ENCODE measurements at regions not wholly inside any gene's neighbourhood (a gene's known extent, or its start where the extent isn't known, plus 50 kb on each side); places are given as distances from the start of the nearest gene placed in this dataset.

- H3K4ac ChIP-seq (ENCODE audit: low read depth in 1 of 2, low read length in 2 of 2), result no peak overlapping the region
- H2AFZ ChIP-seq (ENCODE audit: low read depth, low read length), result no peak overlapping the region
- no peak overlapping the region for H3K18ac ChIP-seq (ENCODE audit: low read depth in 1 of 2, low read length in 2 of 2)
- H3K9me3 ChIP-seq (ENCODE audit: control insufficient read depth, low read length), result no peaks in the 10 kb centered on the region
- H3K4me1 ChIP-seq (ENCODE audit: control insufficient read depth, insufficient read depth, low read depth, low read length), result no peaks in the 10 kb centered on the region
- H3K4me3 ChIP-seq (ENCODE audit: insufficient read depth in 1 of 2, low read depth in 1 of 2, low read length in 2 of 2), result no peak overlapping the region
- H4K91ac ChIP-seq (ENCODE audit: low read length), result no peak overlapping the region
- H2AK5ac ChIP-seq (ENCODE audit: low read length, severe bottlenecking), result no peak overlapping the region
- 90% methylated on average over 5 of the region's 10 CpGs for WGBS
- no peak overlapping the region for H3K4me2 ChIP-seq (ENCODE audit: low read length, poor library complexity, severe bottlenecking)
- no peak overlapping the region for H2BK5ac ChIP-seq (ENCODE audit: low read depth, low read length, poor library complexity, severe bottlenecking)
- no peak overlapping the region for H2BK15ac ChIP-seq (ENCODE audit: low read depth, poor library complexity, severe bottlenecking)
- no peak overlapping the region for H2BK12ac ChIP-seq (ENCODE audit: low read length in 2 of 2)
- no peak overlapping the region for H3K23ac ChIP-seq (ENCODE audit: low read length in 2 of 2)
- no peak overlapping the region for H2BK120ac ChIP-seq (ENCODE audit: low read depth, low read length)
- H3K79me1 ChIP-seq (replicated peaks; ENCODE audit: low read length, poor library complexity, severe bottlenecking), result no peaks in the 10 kb centered on the region
- no peaks in the 10 kb centered on the region for H3K36me3 ChIP-seq (ENCODE audit: control insufficient read depth in 1 of 2, insufficient read depth in 2 of 2, low read depth in 1 of 2, low read length in 2 of 2)
- H3K9ac ChIP-seq (ENCODE audit: low read length), result no peak overlapping the region
- no peak overlapping the region for H3K14ac ChIP-seq (ENCODE audit: low read length in 2 of 2)
- H3K27me3 ChIP-seq (ENCODE audit: control insufficient read depth in 1 of 2, insufficient read depth in 1 of 2, low read length in 2 of 2), result peaks cover 0 to 3% of the 10 kb centered on the region in 2 experiments
- no peak overlapping the region for H4K8ac ChIP-seq (ENCODE audit: low read length)
- H3K27ac ChIP-seq (ENCODE audit: low read length, poor library complexity, severe bottlenecking), result no peak overlapping the region
- no peak for DNase-seq
Observed at GRCh38 chr10:128998101-128998805, 468.8 kb upstream of the MGMT start.

GRCh38 chr10:129004398-129004797 is 462.6 kb upstream of the MGMT start:
- no peak overlapping the region for H3K4ac ChIP-seq (ENCODE audit: low read depth in 1 of 2, low read length in 2 of 2)
- no peak overlapping the region for H3K9ac ChIP-seq (ENCODE audit: low read length)
- H3K36me3 ChIP-seq (ENCODE audit: control insufficient read depth in 1 of 2, insufficient read depth in 2 of 2, low read depth in 1 of 2, low read length in 2 of 2), result no peaks in the 10 kb centered on the region
- H2AFZ ChIP-seq (ENCODE audit: low read depth, low read length), result no peak overlapping the region
- H2AK5ac ChIP-seq (ENCODE audit: low read length, severe bottlenecking), result no peak overlapping the region
- 71% methylated on average over 9 of the region's 9 CpGs for WGBS
- H3K4me2 ChIP-seq (ENCODE audit: low read length, poor library complexity, severe bottlenecking), result no peak overlapping the region
- DNase-seq, result no peak
- H2BK120ac ChIP-seq (ENCODE audit: low read depth, low read length), result no peak overlapping the region
- no peak overlapping the region for H3K27ac ChIP-seq (ENCODE audit: low read length, poor library complexity, severe bottlenecking)
- no peak overlapping the region for H2BK5ac ChIP-seq (ENCODE audit: low read depth, low read length, poor library complexity, severe bottlenecking)
- no peaks in the 10 kb centered on the region for H3K4me1 ChIP-seq (ENCODE audit: control insufficient read depth, insufficient read depth, low read depth, low read length)
- no peak overlapping the region for H3K4me3 ChIP-seq (ENCODE audit: insufficient read depth in 1 of 2, low read depth in 1 of 2, low read length in 2 of 2)
- no peak overlapping the region for H2BK15ac ChIP-seq (ENCODE audit: low read depth, poor library complexity, severe bottlenecking)
- no peak overlapping the region for H4K91ac ChIP-seq (ENCODE audit: low read length)
- peaks cover 0 to 4% of the 10 kb centered on the region in 2 experiments for H3K27me3 ChIP-seq (ENCODE audit: control insufficient read depth in 1 of 2, insufficient read depth in 1 of 2, low read length in 2 of 2)
- H2BK12ac ChIP-seq (ENCODE audit: low read length in 2 of 2), result no peak overlapping the region
- peaks cover 9% of the 10 kb centered on the region for H3K9me3 ChIP-seq (ENCODE audit: control insufficient read depth, low read length)
- H3K23ac ChIP-seq (ENCODE audit: low read length in 2 of 2), result no peak overlapping the region
- H3K79me1 ChIP-seq (replicated peaks; ENCODE audit: low read length, poor library complexity, severe bottlenecking), result no peaks in the 10 kb centered on the region
- H4K8ac ChIP-seq (ENCODE audit: low read length), result no peak overlapping the region
- no peak overlapping the region for H3K14ac ChIP-seq (ENCODE audit: low read length in 2 of 2)
- H3K18ac ChIP-seq (ENCODE audit: low read depth in 1 of 2, low read length in 2 of 2), result no peak overlapping the region

GRCh38 chr10:129005080-129005479 is 462.0 kb upstream of the MGMT start:
- no peak overlapping the region for H2BK15ac ChIP-seq (ENCODE audit: low read depth, poor library complexity, severe bottlenecking)
- no peak overlapping the region for H4K8ac ChIP-seq (ENCODE audit: low read length)
- no peak for DNase-seq
- no peak overlapping the region for H2AFZ ChIP-seq (ENCODE audit: low read depth, low read length)
- no peak overlapping the region for H3K14ac ChIP-seq (ENCODE audit: low read length in 2 of 2)
- H3K27ac ChIP-seq (ENCODE audit: low read length, poor library complexity, severe bottlenecking), result no peak overlapping the region
- H3K27me3 ChIP-seq (ENCODE audit: control insufficient read depth in 1 of 2, insufficient read depth in 1 of 2, low read length in 2 of 2), result peaks cover 0 to 4% of the 10 kb centered on the region in 2 experiments
- no peak overlapping the region for H3K4ac ChIP-seq (ENCODE audit: low read depth in 1 of 2, low read length in 2 of 2)
- no peak overlapping the region for H2BK12ac ChIP-seq (ENCODE audit: low read length in 2 of 2)
- no peak overlapping the region for H2BK5ac ChIP-seq (ENCODE audit: low read depth, low read length, poor library complexity, severe bottlenecking)
- no peak overlapping the region for H2AK5ac ChIP-seq (ENCODE audit: low read length, severe bottlenecking)
- H3K4me3 ChIP-seq (ENCODE audit: insufficient read depth in 1 of 2, low read depth in 1 of 2, low read length in 2 of 2), result no peak overlapping the region
- no peaks in the 10 kb centered on the region for H3K36me3 ChIP-seq (ENCODE audit: control insufficient read depth in 1 of 2, insufficient read depth in 2 of 2, low read depth in 1 of 2, low read length in 2 of 2)
- H3K4me1 ChIP-seq (ENCODE audit: control insufficient read depth, insufficient read depth, low read depth, low read length), result no peaks in the 10 kb centered on the region
- H3K9me3 ChIP-seq (ENCODE audit: control insufficient read depth, low read length), result peaks cover 9% of the 10 kb centered on the region
- WGBS, result 88% methylated on average over 8 of the region's 8 CpGs
- no peaks in the 10 kb centered on the region for H3K79me1 ChIP-seq (replicated peaks; ENCODE audit: low read length, poor library complexity, severe bottlenecking)
- H2BK120ac ChIP-seq (ENCODE audit: low read depth, low read length), result no peak overlapping the region
- H3K4me2 ChIP-seq (ENCODE audit: low read length, poor library complexity, severe bottlenecking), result no peak overlapping the region
- H3K9ac ChIP-seq (ENCODE audit: low read length), result no peak overlapping the region
- H3K23ac ChIP-seq (ENCODE audit: low read length in 2 of 2), result no peak overlapping the region
- no peak overlapping the region for H3K18ac ChIP-seq (ENCODE audit: low read depth in 1 of 2, low read length in 2 of 2)
- no peak overlapping the region for H4K91ac ChIP-seq (ENCODE audit: low read length)

- Histone ChIP-seq H3K36me3 (ENCODE audit: control insufficient read depth in 1 of 2, insufficient read depth in 2 of 2, low read depth in 1 of 2, low read length in 2 of 2) (no peaks in the 10 kb centered on the region), H4K8ac (ENCODE audit: low read length) (no peak overlapping the region), H3K4me1 (ENCODE audit: control insufficient read depth, insufficient read depth, low read depth, low read length) (no peaks in the 10 kb centered on the region), H3K4ac (ENCODE audit: low read depth in 1 of 2, low read length in 2 of 2) (no peak overlapping the region), H3K4me2 (ENCODE audit: low read length, poor library complexity, severe bottlenecking) (no peak overlapping the region), H2BK15ac (ENCODE audit: low read depth, poor library complexity, severe bottlenecking) (no peak overlapping the region), H3K23ac (ENCODE audit: low read length in 2 of 2) (no peak overlapping the region), H3K18ac (ENCODE audit: low read depth in 1 of 2, low read length in 2 of 2) (no peak overlapping the region), H2BK12ac (ENCODE audit: low read length in 2 of 2) (no peak overlapping the region), H3K14ac (ENCODE audit: low read length in 2 of 2) (no peak overlapping the region), H2AFZ (ENCODE audit: low read depth, low read length) (no peak overlapping the region), H3K9me3 (ENCODE audit: control insufficient read depth, low read length) (peaks cover 9% of the 10 kb centered on the region), H2BK5ac (ENCODE audit: low read depth, low read length, poor library complexity, severe bottlenecking) (no peak overlapping the region), H4K91ac (ENCODE audit: low read length) (no peak overlapping the region), H3K9ac (ENCODE audit: low read length) (no peak overlapping the region), H3K27me3 (ENCODE audit: control insufficient read depth in 1 of 2, insufficient read depth in 1 of 2, low read length in 2 of 2) (peaks cover 0 to 4% of the 10 kb centered on the region in 2 experiments), H2BK120ac (ENCODE audit: low read depth, low read length) (no peak overlapping the region), H3K27ac (ENCODE audit: low read length, poor library complexity, severe bottlenecking) (no peak overlapping the region), H2AK5ac (ENCODE audit: low read length, severe bottlenecking) (no peak overlapping the region), H3K4me3 (ENCODE audit: insufficient read depth in 1 of 2, low read depth in 1 of 2, low read length in 2 of 2) (no peak overlapping the region), H3K79me1 (replicated peaks; ENCODE audit: low read length, poor library complexity, severe bottlenecking) (no peaks in the 10 kb centered on the region)
- no peak for DNase-seq
- 53% methylated on average over 3 of the region's 3 CpGs for WGBS
Observed at GRCh38 chr10:129005804-129006203, 461.2 kb upstream of the MGMT start.

Measured in mesenchymal stem cell (in vitro differentiated cells and primary cell).